ENCODE measurements at regions not wholly inside any gene's neighbourhood (a gene's known extent, or its start where the extent isn't known, plus 50 kb on each side); places are given as distances from the start of the nearest gene placed in this dataset.

GRCh38 chr1:115412286-115412685 lies 74.2 kb upstream of the NGF start:
- no peak for DNase-seq

- DNase-seq: peak; percentile 9
Observed at GRCh38 chr1:115411371-115412063, 73.5 kb upstream of the NGF start.

GRCh38 chr1:115409094-115410015 lies 71.3 kb upstream of the NGF start:
- DNase-seq: no peak

- DNase-seq: no peak
Observed at GRCh38 chr1:115408533-115408932, 70.5 kb upstream of the NGF start.

- DNase-seq: no peak
Observed at GRCh38 chr1:115404911-115405310, 66.9 kb upstream of the NGF start.

- no peak for DNase-seq
Observed at GRCh38 chr1:115402753-115403184, 64.7 kb upstream of the NGF start.

- no peak for DNase-seq
Observed at GRCh38 chr1:115401676-115402075, 63.6 kb upstream of the NGF start.

- no peak for DNase-seq
Observed at GRCh38 chr1:115400891-115401290, 62.8 kb upstream of the NGF start.

GRCh38 chr1:115400426-115400825 lies 62.4 kb upstream of the NGF start:
- DNase-seq: no peak

- DNase-seq: no peak
Observed at GRCh38 chr1:115398745-115399144, 60.7 kb upstream of the NGF start.

All from activated CD4-positive, alpha-beta T cell treated with anti-CD3 and anti-CD28 coated beads for 48 hours (primary cell).